Keratinocyte (primary cell): ENCODE measurements at regions not wholly inside any gene's neighbourhood (a gene's known extent, or its start where the extent isn't known, plus 50 kb on each side); places are given as distances from the start of the nearest gene placed in this dataset.

Experiments
- CTCF ChIP-seq, 3 experiments: IDR thresholded peaks in 1 of 3; conservative IDR thresholded peaks in 1 of 3; optimal IDR thresholded peaks in 1 of 3; 2 replicates in 2 of 3; 3 replicates in 1 of 3; pipeline versions ENCODE3 to v1.5.1; 2011; ENCODE audit warnings: low read length in 3 of 3, mild to moderate bottlenecking in 3 of 3, moderate library complexity in 2 of 3, control low read depth in 1 of 3, inconsistent platforms in 1 of 3; ENCODE audit not compliant: insufficient read depth in 2 of 3; ENCODE audit errors: extremely low read depth in 1 of 3
- EZH2 ChIP-seq: IDR thresholded peaks from one replicate; pipeline ENCODE4 v1.6.1; 2012; ENCODE audit warnings: inconsistent platforms, mild to moderate bottlenecking, low read length, moderate library complexity

- TF ChIP-seq CTCF (optimal IDR thresholded peaks at IDR 0.05 in 1 of 3, IDR thresholded peaks at IDR 0.05 in 1 of 3, conservative IDR thresholded peaks at IDR 0.05 in 1 of 3; ENCODE audit: extremely low read depth in 1 of 3, insufficient read depth in 2 of 3, low read length in 3 of 3) (no peak), EZH2 (no peak)
Observed at GRCh38 chrX:1053072-1053471, 159.4 kb downstream of the CRLF2 start.
